Dedifferentiated amniotic fluid mesenchymal stem cell (primary cell): ENCODE measurements at regions not wholly inside any gene's neighbourhood (a gene's known extent, or its start where the extent isn't known, plus 50 kb on each side); places are given as distances from the start of the nearest gene placed in this dataset.

Experiments
- DNase-seq: peaks from one replicate; pipeline ENCODE4 v3.0.0-alpha.2; 2016; ENCODE audit errors: extremely low spot score

GRCh38 chr6:128667339-128667858 is 147.0 kb upstream of the PTPRK start:
- no peak for DNase-seq

- no peak for DNase-seq
These were observed 146.0 kb upstream of the PTPRK start for GRCh38 chr6:128666405-128666804.

- no peak for DNase-seq
These were observed 142.8 kb upstream of the PTPRK start for GRCh38 chr6:128663238-128663637.

- DNase-seq: no peak
These were observed 139.7 kb upstream of the PTPRK start for GRCh38 chr6:128659878-128660622.

GRCh38 chr6:128659276-128659675 is 138.9 kb upstream of the PTPRK start:
- DNase-seq: no peak

- no peak for DNase-seq
These were observed 136.8 kb upstream of the PTPRK start for GRCh38 chr6:128657181-128657580.

- peak; percentile 67 for DNase-seq
These were observed 135.6 kb upstream of the PTPRK start for GRCh38 chr6:128655978-128656498.

GRCh38 chr6:128648022-128648598 is 127.7 kb upstream of the PTPRK start:
- DNase-seq: no peak

GRCh38 chr6:128642132-128642531 is 121.7 kb upstream of the PTPRK start:
- no peak for DNase-seq

GRCh38 chr6:128641703-128642102 is 121.3 kb upstream of the PTPRK start:
- DNase-seq: no peak

- no peak for DNase-seq
These were observed 118.4 kb upstream of the PTPRK start for GRCh38 chr6:128638817-128639216.

- no peak for DNase-seq
These were observed 114.8 kb upstream of the PTPRK start for GRCh38 chr6:128635219-128635618.

GRCh38 chr6:128632131-128632530 is 111.7 kb upstream of the PTPRK start:
- DNase-seq: no peak

- no peak for DNase-seq
These were observed 110.6 kb upstream of the PTPRK start for GRCh38 chr6:128631031-128631430.

- DNase-seq: no peak
These were observed 109.8 kb upstream of the PTPRK start for GRCh38 chr6:128630213-128630612.

GRCh38 chr6:128617285-128617684 is 96.9 kb upstream of the PTPRK start:
- no peak for DNase-seq

- DNase-seq: no peak
These were observed 95.9 kb upstream of the PTPRK start for GRCh38 chr6:128616342-128616741.

- DNase-seq: no peak
These were observed 86.2 kb upstream of the PTPRK start for GRCh38 chr6:128606611-128607010.

- no peak for DNase-seq
These were observed 85.6 kb upstream of the PTPRK start for GRCh38 chr6:128605961-128606360.

- DNase-seq: no peak
These were observed 80.7 kb upstream of the PTPRK start for GRCh38 chr6:128601060-128601459.

- DNase-seq: no peak
These were observed 80.1 kb upstream of the PTPRK start for GRCh38 chr6:128600397-128600951.

- no peak for DNase-seq
These were observed 78.6 kb upstream of the PTPRK start for GRCh38 chr6:128599036-128599435.

GRCh38 chr6:128598571-128598970 is 78.2 kb upstream of the PTPRK start:
- DNase-seq: no peak
